Right hindlimb (tissue), 1 donor: ENCODE measurements at regions not wholly inside any gene's neighbourhood (a gene's known extent, or its start where the extent isn't known, plus 50 kb on each side); places are given as distances from the start of the nearest gene placed in this dataset.
"Not testable (repeated sequence)": the region's sequence is repeated elsewhere in the genome, so short reads cannot be mapped to it uniquely, and the experiment has no call there.

ENCODE experiments used
- DNase-seq: peaks from one replicate; pipeline ENCODE4 v3.0.0-alpha.2; 2018

- DNase-seq: no peak
Measured at GRCh38 chr16:87008664-87009063, 308.5 kb downstream of the C16orf95 start.

- DNase-seq: peak; percentile 75
Measured at GRCh38 chr16:87012954-87013938, 303.9 kb downstream of the C16orf95 start.

DNA sequence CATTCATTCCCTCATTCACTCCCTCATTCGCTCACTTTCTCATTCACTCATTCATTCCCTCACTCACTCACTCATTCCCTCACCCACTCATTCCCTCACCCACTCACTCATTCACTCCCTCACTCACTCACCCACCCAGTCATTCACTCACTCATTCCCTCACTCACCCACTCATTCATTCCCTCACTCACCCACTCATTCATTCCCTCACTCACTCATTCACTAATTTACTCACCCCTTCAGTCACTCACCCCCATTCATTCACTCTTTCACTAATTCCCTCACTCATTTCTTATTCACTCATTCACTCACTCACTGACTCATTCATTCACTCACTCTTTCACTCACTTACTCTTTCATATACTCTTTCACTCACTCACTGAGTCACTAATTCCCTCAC lies 303.1 kb downstream of the C16orf95 start:
- no peak for DNase-seq

DNA sequence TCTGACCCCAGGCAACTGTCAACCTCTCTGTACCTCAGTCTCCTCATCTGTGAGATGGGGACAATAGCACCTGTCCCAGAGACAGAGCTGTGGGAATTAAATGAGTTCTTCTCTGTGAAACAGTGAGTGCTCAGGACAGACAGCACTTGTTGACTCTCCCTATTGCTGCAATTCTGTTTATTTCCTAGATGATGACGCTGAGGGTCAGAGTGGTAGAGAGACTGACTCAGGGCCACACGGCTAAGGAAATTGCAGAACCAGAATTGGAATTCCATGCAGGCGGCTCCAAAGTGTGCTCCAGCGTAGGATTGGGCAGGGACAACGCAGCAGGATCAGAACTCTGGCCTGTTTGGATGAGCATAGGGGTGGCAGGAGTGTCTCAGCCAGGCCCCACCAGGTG lies 302.2 kb downstream of the C16orf95 start:
- DNase-seq: no peak

DNA sequence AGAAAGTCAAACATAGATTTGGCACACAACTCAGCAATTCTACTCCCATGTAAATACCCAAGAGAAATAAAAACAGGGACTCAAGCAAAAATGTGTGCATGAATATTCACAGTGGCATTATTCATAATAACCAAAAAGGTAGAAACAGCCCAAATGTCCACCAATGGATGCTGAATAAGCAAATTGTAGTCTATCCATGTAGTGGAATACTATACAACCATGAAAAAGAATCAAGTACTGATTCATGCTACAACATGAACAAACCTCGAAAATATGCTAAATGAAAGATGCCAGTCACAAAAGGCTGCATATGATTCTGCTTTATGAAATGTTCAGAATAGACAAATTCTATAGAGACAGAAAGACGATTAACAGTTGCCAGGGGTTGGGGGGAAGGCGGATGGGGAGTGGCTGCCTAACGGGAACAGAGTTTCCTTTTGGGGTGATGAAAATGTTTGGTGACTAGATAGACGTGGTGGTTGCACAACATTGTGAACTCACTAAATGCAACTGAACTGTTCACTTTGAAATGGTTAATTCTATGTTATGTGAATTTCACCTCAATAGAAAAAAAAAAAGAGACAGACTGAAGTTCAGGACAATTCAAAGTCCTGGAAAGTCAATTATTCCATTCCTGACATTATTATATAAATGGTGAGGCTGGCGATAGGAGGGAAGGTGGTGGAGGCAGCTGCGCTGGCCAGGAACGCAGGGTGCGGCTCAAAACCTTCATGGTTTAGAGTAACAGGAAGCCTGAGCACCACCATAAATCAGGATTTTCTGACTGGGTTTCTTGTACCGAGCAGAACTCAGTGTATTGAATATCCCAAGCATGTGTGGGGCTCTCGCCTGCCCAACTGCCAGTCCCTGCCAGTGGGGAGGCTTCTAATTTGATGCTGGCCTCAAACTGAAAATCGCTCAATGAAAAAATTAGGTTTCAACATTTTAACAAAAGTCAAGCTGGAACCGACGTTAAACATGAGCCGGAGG lies 300.9 kb downstream of the C16orf95 start:
- DNase-seq: peak; percentile 57

DNA sequence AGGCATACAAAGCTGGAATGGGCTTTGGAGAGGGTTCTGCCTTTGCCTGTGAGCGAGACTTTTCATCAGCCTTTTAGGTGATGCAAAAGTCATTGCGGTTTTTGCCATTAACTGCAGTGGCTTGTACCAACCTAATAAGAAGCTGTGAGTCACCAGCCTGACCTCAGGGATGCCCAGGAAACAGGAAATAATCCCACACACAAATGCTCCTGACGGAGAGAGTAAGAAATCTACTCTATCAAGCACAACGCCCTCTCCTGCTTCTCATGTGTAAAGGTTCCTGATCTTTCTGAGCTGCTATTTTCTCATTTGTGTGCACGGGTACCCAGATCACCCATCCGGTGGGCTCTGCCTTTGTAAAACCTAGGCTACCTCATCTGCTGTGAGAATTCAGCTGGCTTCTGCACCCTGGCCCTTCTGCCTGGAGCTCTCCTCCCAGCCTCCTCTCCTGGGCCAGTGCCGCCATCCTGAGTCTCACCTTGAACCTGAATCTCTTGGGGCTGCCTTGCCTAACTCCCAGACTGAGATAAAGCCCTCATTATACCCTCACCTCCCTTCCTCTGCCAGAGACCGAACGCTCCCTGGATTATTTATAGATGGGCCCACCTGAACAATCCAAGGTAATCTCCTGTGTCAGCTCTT lies 299.7 kb downstream of the C16orf95 start:
- no peak for DNase-seq

- DNase-seq: no peak
Measured at GRCh38 chr16:87025676-87026075, 291.5 kb downstream of the C16orf95 start.

GRCh38 chr16:87027056-87027616 lies 290.1 kb downstream of the C16orf95 start:
- no peak for DNase-seq

- no peak for DNase-seq
Measured at GRCh38 chr16:87028481-87029320, 288.5 kb downstream of the C16orf95 start.

GRCh38 chr16:87032554-87032953 lies 284.6 kb downstream of the C16orf95 start:
- DNase-seq: no peak

GRCh38 chr16:87033021-87033471 lies 284.1 kb downstream of the C16orf95 start:
- DNase-seq: no peak

GRCh38 chr16:87033541-87034300 lies 283.5 kb downstream of the C16orf95 start:
- DNase-seq: no peak

DNA sequence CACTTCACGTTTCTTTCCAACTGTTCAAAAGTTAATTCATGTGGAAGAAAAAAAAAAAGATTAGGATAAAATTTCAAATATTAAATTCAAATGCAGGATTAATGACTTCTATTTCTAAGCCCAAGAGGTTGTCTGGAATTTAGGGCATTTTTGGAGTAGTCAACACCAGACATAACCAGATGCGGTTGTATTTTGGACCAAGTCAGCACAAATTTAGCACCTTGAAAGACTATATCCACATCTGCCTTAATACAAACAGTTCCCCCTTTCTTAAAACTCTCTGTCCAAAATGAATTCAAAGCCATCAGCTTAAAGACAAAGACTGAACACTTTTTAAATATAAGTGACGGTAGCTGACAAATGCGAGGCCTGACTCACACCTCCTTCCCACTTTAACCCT lies 282.9 kb downstream of the C16orf95 start:
- no peak for DNase-seq

DNA sequence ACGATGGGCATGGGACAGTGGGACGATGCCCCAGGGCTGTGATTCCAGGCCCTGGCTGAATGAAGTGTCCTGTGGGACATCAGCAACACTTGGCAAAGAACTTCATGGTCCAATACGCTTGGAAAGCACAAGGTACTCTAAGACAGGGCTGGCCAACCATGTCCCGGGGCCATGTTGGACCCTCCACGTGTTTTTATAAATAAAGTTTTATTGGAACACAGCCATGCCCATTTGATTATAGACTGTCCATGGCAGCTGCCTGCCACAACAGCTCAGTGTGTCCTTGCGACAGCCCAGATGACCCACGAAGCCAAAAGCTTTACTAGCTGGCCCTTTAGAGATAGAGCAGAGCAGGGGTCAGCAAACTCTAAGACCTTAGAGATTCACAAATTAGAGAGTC lies 282.1 kb downstream of the C16orf95 start:
- DNase-seq: no peak

GRCh38 chr16:87037012-87037411 lies 280.2 kb downstream of the C16orf95 start:
- no peak for DNase-seq

DNA sequence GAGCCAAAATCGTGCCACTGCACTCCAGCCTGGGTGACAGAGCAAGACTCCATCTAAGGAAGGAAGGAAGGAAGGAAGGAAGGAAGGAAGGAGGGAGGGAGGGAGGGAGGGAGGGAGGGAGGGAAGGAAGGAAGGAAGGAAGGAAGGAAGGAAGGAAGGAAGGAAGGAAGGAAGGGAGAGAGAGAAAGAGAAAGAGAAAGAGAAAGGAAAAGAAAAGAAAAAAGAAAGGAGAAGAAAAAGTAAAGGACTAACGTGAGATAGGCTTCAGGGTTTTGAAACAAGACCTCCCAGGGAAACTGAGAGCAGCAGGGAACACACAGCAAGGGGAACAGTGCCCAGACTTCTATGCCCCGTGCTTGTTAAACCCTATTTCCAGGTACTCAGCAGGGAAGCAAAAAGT lies 278.7 kb downstream of the C16orf95 start:
- DNase-seq: not testable (repeated sequence)

DNA sequence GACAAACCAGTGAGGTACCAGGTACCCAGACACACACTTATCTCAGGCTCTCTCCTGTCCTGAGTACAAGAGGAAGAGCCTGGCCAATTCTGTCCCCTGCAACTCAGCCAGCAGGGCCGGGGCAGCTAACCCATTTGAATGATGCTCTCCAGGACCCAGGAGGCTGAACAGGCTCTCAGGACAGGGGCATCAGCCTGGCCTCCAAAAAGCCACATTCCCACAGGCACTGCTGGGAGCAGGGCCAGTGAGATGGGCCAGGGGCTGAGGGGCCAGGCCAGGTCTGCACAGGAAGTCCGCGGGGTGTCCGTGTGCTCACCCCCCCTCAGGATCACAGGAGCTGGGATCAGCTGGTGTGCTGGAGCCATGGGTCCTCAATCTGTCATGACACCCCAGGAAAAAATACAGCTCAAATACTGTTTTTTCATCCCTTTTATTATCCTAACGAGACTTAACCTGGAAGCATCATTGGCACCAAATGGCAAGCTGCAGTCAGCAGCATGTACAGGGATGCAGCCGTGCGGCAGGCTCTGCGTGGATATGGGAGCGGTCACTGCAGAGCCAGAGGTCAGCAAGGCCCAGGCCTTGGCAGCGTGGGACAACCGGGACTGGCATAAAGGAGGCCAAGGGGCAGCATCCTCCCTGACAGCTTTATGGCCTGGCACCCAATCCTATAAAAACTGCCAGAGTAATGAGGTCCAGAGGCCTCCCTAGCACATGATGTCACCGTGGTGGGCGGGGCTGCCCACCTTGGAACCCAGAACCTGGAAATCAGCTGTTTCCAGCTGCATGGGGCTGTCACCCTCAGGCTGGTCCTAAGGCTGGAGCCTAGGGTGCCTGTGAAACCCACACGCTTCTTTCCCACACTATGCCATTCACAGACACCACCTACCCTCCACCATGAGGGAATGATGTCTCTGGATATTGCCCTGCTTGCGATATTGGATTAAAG lies 276.7 kb downstream of the C16orf95 start:
- DNase-seq: no peak

- DNase-seq: no peak
Measured at GRCh38 chr16:87041286-87041685, 275.9 kb downstream of the C16orf95 start.

DNA sequence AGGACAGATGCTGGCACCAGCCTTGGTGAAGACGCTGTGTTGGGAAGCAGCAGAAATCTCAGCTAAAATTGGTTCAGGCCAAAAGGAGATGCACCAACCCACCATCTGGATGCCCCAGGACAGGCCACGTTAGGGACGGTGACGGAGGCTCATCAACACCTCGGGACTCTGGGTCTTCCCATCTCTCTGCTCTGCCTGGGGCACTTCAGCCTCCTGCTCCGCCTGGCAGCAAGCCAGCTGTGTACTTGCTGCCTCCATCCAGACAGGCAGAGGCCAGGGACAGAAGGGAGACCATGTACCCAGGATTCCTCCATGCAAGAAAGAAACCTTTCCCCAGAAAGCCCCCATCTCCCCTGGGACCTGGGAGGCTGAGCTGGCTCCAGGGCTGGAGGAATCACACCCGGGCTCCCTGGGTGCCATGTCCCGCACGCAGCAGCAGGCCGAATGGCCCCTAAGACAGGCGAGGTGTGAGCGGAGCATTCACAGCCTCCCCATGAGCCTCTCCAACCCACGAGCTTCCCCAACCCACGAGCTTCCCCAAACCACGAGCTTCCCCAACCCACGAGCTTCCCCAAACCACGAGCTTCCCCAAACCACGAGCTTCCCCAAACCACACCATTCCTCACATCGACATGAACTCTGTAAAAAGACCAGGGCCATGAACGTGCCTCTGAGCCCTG lies 274.5 kb downstream of the C16orf95 start:
- no peak for DNase-seq
